GM19025 (cell line): ENCODE measurements at regions not wholly inside any gene's neighbourhood (a gene's known extent, or its start where the extent isn't known, plus 50 kb on each side); places are given as distances from the start of the nearest gene placed in this dataset.
"Not testable (repeated sequence)": the region's sequence is repeated elsewhere in the genome, so short reads cannot be mapped to it uniquely, and the experiment has no call there.

ENCODE experiments used
- ATAC-seq: cut with Tn5 transposase; IDR thresholded peaks from one replicate; pipeline ENCODE4 v1.9.1; 2021; ENCODE audit warnings: mild to moderate bottlenecking, low read depth, moderate library complexity; ENCODE audit not compliant: unreplicated experiment

DNA sequence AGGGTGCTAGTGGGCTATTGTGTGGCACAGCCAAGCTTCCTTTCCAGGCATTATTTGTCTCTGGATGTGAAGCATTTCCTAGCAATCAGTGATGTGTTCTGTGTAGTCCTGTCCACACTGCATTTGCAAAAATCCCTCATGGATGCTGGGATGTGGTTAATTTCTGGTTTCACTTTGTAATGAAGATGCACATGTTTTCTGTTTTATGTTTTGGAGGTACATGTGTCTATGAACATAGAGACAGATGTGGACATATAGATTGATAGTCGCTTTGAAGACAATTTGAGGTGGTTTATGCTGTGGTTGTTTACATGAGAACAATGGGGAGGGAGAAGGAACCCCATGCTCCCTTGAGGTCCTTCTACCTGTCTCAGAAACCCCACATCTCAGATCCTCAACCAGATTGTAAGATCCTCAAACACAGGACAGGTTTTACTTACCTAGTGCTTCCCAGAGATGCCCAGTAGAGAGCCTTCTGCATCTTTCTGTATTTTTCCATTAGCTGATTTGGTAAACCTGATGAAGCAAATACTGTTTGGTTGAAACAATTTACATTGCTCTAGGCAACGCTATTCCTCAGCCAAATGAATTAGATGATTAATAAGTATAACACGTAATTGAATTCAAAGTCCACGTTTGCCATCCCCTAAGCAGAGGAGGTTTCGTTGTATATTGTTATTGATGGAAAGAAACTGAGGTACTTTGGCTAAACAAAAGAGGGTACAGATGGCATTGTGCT lies 204.4 kb downstream of the SPP2 start:
- no peak for ATAC-seq

GRCh38 chr2:234252772-234253171 lies 202.3 kb downstream of the SPP2 start:
- ATAC-seq = no peak

DNA sequence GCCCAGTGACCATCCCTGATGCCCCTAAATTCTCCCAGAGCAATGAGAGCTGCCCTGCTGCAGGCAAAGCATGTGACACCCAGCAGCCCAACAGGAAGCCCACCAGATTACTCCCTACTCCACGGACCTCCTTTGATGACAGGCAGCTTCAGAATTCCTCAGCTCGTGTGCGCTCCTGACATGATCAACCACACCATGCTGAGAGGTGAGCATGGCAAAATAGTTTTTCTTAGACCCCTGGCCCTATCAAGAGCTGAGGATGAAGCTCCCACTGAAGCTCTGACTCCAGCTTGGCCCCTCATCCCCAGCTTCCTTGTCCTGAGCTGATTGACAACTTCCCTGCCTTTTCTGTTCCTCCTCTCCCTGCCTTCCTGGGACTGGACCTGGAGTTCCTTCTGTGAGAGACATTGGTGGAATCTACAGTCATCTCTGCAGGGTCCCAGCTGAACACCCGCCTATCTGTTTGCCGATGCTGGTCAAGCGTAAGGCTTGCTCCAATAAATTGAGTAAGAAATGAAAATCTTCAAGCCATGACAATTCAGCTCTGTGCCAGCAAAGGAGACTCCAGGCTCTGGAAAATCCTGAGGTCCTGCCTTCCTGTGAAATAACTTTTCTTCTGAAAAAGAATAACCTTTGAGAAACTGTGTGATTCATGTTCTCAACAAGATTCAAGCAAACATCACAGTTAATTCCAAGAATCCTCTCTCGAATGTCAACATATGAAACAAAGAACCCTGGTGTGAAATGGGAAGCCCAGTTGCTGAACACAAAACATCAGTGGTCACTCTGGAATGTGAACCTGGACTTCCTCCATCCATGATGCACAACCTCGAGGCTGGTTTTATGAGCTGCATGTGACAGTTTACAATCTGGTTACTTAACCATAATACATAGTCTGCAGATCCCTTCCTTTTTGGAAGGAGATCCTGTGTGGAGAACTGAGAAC lies 201.1 kb downstream of the SPP2 start:
- ATAC-seq = no peak

- ATAC-seq = no peak
Measured at GRCh38 chr2:234250926-234251325, 200.4 kb downstream of the SPP2 start.

- no peak for ATAC-seq
Measured at GRCh38 chr2:234249873-234250272, 199.4 kb downstream of the SPP2 start.

- no peak for ATAC-seq
Measured at GRCh38 chr2:234249034-234249735, 198.7 kb downstream of the SPP2 start.

DNA sequence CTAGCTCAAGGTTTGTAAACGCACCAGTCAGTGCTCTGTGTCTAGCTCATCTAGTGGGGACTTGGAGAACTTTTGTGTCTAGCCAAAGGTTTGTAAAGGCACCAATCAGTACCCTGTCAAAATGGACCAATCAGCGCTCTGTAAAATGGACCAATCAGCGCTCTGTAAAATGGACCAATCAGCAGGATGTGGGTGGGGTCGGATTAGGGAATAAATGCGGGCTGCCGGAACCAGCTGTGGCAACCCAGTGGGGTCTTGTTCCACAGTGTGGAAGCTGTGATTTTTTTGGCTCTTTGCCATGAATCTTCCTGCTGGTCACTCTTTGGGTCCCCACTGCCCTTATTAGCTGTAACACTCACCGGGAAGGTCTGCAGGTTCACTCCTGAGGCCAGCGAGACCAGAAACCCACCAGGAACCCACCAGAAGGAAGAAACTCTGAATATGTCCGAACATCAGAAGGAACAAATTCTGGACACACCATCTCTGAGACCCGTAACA lies 197.8 kb downstream of the SPP2 start:
- not testable (repeated sequence) for ATAC-seq

DNA sequence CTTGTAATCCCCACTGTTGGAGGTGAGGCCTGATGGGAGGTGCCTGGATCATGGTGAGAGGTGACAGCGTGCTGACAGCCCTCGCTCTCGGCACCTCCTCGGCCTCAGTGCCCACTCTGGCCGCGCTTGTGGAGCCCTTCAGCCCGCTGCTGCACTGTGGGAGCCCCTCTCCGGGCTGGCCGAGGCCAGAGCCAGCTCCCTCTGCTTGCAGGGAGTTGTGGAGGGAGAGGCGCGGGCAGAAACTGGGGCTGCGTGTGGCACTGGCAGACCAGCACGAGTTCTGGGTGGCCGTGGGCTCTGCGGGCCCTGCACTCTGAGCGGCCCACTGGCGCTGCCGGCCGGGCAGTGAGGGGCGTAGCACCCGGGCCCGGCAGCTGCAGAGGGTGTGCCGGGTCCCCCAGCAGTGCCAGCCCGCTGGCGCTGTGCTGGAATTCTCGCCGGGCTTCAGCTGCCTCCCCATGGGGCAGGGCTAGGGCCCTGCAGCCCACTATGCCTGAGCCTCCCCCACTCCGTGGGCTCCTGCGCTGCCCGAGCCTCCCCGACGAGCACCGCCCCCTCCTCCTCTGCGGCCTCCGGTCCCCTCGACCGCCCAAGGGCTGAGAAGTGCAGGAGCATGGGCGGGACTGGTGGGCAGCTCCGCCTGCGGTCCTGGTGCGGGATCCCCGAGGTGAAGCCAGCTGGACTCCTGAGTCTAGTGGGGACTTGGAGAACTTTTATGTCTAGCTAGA lies 197.1 kb downstream of the SPP2 start:
- ATAC-seq = no peak

GRCh38 chr2:234245945-234246344 lies 195.4 kb downstream of the SPP2 start:
- ATAC-seq = no peak

- ATAC-seq = no peak
Measured at GRCh38 chr2:234243871-234244565, 193.5 kb downstream of the SPP2 start.

GRCh38 chr2:234242459-234242836 lies 191.9 kb downstream of the SPP2 start:
- no peak for ATAC-seq

DNA sequence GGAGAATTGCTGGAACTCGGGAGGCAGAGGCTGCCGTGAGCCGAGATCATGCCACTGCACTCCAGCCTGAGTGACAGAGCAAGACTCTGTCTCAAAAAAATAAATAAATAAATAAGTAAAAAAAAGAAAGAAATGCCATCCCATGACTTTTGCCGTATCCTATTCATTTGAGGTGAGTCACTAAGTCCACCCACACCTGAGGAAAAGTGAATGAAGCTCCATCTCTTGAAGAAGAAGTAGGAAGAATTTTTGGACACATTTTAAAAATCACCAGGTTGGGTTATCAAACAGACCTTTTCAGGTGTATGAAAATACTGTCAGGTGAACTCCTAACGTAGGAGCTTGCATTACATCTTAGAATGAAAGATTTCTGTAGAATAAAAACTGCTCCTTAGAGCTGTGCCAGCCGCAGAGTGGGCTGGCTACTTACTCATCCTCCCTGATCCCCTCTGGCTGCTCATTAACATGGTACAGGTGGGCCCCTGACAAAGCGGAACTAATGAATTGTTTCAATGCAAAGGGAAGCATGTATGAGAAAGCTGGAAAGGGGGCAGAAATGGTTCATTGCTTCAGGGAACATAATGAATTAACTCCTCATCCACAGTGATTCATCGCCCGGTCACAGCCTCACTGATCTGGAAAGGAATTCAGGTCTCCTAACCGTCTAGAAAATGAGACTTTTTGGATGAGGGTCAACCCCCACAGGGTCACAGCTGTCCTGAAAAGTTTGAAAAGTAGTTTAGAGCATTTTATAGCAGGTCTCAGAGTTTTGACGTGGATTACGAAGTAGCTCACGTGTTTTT lies 191.4 kb downstream of the SPP2 start:
- ATAC-seq = no peak

DNA sequence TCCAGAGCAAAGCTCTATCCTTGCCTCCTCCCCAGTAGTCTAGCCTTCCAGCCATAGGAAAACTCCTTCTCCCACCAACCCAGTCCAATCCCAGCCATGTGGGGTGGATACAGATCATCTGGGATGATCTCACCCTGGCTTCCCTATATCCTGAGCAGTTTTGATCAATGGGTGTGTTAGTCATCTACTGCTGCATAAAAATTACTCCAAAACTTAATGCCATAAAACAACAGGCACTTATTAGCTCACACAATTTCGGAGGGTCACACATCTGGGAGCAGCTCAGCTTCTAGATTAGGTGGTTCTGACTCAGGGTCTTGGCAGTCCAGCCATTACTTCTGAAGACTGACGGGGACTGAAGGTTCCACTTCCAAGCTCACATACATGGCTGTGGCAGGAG lies 190.4 kb downstream of the SPP2 start:
- ATAC-seq = no peak

- ATAC-seq = no peak
Measured at GRCh38 chr2:234235191-234235590, 184.7 kb downstream of the SPP2 start.

DNA sequence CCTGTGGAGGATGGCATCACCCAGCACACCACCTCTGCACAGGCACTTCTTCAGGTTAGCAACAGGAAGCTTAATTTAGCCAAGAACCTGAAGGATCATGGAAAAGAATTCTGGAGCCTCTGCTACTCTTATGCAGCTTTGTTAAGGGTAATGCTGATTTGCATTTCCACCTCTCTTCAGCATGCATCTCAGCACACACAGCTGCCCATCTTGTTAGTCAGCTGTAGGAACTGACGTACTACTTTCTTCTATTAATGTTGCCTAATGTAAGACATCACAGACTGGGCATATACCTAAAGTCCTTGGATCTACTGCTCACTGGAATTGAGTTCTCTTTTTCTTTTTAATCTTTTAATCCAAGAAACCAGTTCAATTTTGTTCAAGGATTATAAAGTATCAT lies 181.0 kb downstream of the SPP2 start:
- no peak for ATAC-seq

DNA sequence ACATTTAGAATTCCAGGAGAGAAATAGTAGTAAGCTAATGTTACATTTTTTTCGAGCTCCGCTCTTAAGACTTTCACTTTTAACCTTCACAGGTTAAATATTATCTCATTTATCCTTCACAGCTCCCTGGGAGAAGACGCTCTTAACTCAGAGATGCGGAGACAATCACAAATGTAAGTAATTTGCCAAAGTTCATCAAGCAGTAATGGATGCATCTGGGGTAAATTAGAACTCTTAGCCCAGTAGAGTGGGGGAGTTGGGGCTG lies 168.5 kb downstream of the SPP2 start:
- ATAC-seq = no peak

- ATAC-seq = no peak
Measured at GRCh38 chr2:234218266-234219045, 168.0 kb downstream of the SPP2 start.

DNA sequence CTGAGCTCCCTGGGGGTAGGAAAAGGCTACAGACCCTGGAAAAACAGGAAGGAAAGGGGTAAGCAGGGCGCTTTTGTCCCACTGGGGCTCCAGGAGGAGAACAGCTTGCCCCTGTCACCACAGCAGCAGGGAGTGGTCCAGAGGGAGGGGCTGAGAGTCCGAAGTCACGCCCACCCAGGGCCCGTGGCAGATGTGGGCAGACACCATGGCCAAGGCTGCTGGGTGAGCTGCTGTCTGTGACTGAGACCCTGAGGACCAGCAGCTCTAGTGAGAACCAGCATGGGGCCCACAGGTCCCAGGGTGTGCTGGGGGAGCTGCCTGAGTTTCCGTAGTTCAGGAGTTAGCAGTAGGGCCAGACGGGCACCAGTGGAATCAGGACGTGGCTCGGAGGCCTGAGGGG lies 162.0 kb downstream of the SPP2 start:
- ATAC-seq = no peak
